ENCODE measurements at regions not wholly inside any gene's neighbourhood (a gene's known extent, or its start where the extent isn't known, plus 50 kb on each side); places are given as distances from the start of the nearest gene placed in this dataset.
"Not testable (repeated sequence)": the region's sequence is repeated elsewhere in the genome, so short reads cannot be mapped to it uniquely, and the experiment has no call there.

DNA sequence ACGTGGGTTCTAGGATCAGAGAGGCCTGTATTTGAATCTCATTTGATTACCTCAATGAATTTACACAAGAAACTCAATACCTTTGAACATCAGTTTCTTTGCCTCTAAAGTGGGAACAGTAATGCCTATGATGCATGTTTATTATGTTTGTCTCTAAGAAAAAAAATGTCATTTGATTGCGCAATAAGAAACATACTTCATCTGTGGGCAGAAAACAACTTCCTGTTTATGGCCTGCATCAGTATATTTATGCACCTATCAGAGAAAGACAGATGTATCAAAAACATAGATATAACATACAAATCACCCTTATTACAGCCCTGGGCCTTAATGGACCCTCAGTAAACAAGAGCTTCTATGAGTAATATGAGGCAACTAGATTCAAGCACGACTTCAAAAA lies 516.4 kb upstream of the ARID1B start:
- no peak for DNase-seq

DNA sequence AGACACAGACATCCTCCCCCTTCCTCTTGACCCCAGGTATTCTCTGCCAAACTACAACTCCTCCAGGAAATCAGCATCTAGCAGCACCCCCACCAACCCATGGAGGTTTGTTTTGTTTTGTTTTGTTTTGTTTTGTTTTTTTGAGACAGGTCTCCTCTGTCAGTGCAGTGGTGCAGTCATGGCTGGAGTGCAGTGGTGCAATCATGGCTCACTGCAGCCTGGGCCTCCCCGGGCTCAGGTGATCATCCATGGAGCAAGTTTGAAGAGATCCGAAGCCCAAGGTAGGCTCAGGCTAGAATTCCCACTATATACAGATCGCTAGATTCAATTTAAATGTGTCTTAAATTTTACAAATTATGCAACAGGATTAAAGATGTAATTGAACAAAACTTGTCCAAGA lies 518.2 kb upstream of the ARID1B start:
- no peak for DNase-seq

DNA sequence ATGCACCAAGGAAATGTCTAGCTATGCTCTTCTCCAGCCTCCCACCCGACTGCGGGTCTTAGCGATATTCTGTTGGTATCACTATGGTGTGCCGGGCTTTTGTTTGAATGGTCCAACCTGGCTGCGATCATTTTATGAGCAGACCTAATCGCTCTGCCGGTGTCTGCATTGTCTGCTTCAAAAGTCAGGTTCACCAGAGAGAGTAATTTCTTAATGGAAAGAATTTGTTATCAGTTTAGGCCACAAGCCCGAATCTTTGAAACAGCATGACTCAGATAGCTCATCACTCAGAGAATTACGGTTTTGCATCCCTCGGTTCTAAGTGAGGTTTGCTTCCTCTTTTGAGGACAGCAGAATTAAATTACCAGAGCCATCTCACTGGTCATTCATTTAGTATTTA lies 521.0 kb upstream of the ARID1B start:
- DNase-seq: no peak

DNA sequence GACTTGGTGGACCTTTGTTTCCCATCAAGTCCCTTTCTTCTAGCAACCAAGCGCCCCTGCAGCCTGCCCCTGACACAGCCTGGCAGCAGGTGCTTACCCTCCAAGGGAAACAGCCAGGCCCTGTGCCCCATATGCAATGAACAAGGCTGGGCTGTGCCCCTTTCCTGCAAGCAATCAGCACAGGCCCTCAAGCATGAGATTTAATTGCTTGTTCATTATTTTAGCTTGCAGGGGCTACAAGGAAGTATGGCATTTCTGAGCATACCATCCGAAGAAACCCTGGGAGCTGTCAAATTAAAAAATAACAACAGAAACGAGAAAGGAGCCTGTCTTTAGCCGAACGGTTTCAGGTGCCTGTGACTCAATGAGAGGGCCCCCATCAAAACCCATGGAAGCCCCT lies 522.9 kb upstream of the ARID1B start:
- DNase-seq: no peak

DNA sequence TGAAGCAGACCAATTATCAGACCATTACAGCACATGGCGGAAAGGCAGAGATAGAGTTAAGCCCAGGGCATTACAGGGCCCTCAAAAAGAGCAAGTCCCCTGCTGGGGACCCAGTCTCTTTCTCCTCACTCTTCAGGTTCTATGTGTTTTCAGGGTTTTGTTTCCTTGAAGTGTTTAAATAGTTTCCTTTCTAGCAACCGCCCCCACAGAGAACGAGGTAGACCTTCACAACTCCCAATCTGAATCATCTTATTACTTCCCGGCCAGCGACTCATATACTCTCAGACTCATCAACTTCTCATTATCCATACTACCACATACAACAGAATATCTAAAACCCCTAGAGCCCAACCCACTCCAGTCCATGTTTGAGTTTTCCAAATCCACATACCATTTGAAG lies 526.6 kb upstream of the ARID1B start:
- DNase-seq: peak; percentile 36

DNA sequence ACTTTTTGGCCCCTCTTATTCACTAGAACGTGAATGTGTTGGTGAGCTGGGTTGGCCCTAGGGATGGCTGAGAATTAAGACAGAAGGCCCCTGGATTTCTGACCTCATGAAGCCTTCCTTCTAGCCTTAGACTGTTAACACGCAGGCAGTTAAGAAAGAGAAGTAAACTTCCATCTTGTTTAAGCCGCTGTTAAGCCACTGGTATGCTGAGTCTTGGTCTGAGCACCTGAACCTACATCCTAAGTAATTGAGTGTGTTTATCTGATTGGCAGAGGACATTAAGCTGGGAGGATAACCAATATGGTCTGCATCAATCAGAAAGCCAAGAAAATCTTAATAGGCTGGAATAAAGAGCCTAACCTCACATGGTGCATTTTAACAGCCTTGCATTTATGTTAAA lies 535.0 kb upstream of the ARID1B start:
- no peak for DNase-seq

DNA sequence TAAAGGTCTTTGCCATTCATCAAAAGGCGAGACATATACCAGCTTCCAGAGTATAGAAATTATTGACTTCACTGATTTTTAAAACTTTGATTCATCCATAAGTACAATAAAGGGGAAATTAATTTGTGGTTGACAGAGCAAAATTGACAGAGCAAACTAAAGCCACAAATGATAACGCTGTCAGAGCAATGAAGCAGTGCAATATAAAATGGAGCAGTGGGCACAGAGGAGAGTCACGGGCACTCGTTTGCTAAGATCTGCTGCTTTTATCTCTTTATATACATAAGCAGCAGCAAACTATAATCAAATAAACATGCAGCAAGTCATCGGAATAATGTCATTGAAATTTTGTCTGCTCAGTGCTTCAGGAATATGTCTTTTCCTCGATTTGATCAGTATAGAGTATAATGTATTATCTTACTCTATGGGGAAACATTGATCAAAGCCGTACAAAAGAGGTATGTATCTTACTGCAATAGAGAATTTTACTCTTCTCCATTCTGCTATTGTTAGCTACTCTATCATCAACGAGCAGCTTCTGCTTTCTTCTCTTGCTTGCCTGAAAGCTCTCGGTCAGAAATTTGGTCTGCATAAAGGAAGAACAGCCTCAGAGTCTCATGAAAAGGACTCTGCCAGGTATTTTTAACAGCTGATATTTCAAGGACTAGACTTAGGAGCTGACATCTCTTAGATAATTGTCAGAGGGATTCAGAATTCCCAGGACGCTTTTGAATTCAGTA lies 546.0 kb upstream of the ARID1B start:
- DNase-seq: no peak

DNA sequence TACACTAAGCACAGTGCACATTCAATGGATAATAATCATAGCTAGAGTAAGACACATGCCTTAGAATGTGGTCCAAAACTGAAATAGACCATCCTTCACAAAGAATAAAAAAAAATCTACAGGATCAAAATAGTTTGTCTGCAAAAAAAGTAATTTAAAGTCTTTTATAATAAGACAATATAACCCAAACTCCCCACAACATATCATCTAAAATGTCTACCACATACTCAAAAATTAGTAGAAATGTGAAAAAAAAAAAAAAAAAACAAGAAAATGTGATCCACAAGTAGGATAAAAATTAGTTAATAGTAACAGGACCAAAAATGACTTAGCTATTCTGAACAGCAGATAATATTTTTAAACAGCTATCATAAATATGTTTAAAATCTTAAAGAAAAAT lies 557.2 kb upstream of the ARID1B start:
- no peak for DNase-seq

DNA sequence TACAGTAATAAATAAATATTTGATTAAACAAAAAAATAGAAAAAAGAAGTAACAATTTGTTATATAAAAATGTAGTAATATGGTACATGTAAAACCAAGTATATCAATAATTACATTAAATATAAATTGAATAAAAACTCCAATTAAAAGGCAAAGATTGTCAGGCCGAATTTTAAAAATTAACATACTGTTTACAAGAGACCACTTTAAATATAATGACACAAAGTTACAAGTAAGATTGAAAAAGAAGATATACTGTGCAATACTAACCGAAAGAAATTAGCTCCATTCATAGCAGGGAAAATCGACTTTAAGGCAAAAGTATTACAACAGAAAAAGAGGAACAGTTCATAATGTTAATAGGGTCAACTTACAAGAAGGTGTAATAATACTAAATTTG lies 571.5 kb upstream of the ARID1B start:
- DNase-seq: no peak

DNA sequence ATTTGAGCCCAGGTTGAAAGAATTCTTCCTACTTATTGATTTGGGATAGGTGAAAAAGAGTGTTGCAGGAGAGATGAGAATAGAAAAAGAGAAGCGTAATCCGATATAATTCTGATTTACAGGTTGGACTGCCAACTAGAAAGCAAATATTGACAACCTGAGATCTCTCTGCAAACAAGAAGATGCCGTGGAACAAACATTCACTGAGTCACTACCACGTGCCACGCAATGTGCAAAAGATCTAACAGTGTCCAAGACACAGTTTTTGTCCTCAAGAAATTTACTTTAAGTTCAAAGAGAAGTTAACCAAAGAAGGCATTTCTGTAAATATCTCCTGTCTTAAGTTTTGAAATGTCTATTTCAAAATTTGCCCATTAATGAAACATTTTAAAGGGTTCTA lies 578.0 kb upstream of the ARID1B start:
- no peak for DNase-seq

DNA sequence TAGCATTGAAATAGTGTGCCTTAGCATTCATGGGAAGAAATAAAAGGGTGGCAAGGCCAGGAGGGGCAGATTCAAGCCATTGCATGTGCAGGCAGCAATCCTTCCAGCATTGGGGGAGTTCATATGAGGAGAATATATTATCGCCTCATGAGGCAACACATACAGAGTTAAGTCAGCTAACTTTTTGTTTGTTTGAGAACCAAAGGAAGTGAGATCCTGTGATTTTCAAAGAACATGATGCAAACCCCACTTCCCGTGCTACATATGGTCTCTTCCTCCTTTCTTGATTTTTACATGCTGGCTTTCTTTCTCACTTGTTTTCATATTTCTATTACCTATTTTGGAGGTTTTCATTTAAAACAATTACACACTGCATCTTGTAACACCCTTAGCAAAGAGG lies 579.7 kb upstream of the ARID1B start:
- no peak for DNase-seq

DNA sequence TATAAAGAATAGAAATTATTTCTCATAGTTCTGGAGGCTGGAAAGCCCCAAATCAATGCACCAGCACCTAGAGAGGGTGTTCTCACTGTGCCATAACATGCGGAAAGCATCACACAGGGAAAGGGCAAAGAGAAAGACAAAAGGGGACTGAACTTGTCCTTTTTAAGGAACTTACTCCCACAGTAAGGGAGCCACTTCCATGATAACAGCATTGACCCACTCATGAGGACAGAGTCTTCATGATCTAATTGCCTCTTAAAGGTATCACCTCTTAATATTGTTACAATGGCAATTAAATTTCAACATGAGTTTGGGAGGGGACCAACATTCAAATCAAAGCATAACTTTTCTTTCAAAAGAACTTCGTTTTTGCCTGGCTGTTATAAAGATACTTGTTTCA lies 582.2 kb upstream of the ARID1B start:
- DNase-seq: no peak

DNA sequence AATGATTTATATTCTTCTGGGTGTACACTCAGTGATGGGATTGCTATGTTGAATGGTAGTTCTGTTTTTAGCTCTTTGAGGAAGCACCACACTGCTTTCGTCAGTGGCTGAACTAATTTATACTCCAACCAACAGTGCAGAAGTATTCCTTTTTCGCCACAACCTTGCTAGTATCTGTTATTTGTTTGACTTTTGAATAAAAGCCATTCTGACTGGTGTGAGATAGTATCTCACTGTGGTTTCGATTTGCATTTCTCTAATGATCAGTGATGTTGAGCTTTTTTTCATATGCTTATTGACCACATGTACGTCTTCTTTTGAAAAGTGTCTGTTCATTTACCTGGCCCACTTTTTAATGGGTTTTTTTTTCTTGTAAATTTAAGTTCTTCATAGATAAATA lies 583.8 kb upstream of the ARID1B start:
- no peak for DNase-seq

DNA sequence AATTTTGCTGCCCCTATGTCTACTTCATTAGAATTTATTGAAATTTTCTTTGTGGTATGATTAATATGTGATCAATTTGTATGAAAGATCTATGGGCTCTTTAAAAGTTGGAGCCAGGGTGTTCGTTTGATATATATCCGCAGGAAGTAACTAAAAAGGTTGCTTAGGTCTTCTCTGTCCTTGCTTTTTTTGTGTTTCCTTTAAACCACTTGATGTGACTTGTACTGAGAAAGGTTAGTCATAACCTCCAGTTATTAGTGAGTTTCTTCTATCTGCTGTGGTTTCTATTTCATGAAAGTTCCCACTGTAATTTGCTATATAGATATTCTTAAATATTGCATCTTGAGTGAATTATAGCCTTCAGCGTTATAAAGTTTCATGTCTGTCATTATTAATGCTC lies 585.3 kb upstream of the ARID1B start:
- no peak for DNase-seq

DNA sequence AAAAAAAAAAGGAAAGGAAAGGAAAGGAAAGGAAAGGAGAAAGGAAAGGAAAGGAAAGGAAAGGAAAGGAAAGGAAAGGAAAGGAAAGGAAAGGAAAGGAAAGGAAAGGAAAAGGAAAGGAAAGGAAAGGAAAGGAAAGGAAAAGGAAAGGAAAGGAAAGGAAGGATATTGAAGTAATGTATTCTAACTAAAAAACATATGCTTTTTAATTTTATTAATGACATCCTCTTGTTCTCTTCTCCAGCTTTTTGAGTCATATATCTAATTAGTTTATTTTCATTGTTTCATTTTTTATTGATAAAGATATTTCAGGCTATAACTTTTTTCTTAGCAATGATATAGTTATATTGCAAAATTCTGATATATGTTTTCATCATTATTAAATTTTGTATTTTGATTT lies 585.8 kb upstream of the ARID1B start:
- not testable (repeated sequence) for DNase-seq

DNA sequence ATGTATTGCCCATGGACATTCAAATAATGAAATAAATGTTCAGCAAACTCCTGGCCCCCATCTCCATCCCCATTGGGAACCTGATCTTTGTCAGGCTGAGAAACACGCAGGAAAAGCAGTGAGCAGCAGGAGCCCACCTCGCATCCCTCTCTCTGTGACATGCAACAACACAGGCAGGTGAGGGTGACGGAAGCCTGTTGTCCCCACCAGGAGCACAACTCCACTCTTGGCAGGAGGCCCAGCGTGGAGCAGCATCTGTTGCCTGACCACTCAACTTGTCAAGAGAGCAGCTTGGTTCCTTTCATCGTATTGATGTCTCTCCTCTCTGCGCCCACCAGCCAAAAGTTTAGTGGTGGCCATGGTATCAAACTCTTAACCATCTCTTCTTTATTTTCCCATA lies 586.9 kb upstream of the ARID1B start:
- DNase-seq: no peak

DNA sequence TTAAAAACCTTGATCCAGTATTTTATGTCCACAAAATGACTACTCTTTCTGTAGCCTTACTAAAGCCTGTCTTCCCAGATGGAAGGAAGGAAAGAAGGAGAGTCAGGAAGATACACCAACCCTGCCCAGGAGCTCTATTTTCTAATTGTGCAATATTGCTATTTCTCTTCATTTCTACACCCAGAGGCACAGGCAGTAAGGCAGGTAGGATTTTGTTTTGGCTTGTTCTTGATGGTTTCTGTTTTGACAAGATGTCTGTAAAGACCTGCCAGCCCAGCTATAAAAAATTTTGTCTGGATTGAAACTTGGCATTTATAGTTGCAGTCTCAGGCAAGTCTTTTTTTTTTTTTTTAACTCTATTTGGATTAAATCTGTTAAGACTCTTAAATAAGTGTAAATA lies 587.5 kb upstream of the ARID1B start:
- no peak for DNase-seq

DNA sequence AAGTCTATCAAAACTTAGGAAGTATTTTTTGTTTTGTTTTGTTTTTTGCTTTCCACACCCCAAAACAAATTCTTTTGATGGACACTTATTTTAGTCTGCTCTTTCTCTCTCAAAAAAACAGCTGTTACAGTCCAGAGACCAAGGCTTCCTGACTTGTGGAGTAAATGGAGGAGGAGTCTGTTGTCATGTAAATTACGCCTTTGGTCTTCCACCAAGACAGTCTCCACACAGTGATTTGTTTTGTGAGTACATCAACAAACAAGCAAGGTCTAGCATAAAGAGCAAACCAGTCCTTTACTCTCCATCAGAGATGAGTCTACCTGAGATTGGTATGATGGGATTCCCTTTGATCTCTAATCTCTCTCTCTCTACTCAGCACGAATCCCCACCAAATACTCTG lies 588.0 kb upstream of the ARID1B start:
- no peak for DNase-seq

DNA sequence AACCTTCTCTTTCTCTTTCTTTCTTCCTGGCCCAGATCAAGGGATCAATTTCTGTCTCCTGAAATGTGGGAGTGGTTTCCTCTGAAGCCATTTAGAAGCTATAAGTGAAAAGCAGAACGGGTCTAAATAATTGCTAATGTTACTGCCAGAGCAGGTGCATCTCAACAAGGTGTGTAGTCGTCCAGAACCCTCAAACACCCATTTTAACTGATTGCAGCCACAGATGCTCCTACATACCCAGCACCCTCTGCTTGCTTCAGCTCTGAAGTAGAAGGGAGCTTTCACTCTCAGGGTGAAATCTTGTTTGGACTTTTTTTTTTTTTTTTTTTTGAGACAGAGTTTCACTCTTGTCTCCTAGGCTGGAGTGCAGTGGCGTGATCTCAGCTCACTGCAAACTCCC lies 592.1 kb upstream of the ARID1B start:
- no peak for DNase-seq

DNA sequence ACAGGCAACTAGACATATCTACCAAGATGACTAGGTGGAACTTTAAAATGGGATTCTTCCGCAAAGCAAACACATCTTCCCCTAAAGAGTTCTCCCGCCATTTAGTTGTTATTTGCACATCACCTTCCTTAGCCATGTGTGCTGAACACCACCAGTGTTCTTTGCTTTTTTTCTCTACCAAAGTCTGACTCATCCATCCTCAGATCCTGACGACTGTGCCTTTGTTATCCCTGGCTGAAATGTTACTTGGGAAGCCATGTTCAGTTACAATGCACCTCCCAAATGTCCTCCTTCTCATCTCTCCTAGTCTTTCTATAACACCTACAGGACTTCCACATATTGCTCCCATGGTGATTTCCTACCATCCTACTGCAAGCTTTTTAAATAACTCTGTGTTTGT lies 593.5 kb upstream of the ARID1B start:
- DNase-seq: no peak

DNA sequence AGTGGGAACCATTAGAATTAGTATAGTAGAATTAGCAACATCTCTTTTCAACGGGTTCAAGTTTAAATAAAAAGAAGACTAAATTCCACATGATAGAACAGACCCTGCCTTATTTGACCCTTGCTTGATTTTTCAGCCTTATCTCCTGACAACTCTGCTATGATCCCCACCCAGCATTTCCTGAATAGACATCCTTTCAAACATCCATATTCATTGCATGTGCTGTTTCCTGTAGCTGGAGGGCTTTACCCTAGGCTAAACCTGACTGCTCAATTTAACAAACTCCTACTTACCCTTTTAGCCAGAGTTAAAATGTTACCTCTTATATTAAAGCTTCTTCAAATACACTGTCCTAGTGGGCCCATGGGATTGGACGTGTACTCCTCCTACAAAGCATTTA lies 594.8 kb upstream of the ARID1B start:
- DNase-seq: no peak

DNA sequence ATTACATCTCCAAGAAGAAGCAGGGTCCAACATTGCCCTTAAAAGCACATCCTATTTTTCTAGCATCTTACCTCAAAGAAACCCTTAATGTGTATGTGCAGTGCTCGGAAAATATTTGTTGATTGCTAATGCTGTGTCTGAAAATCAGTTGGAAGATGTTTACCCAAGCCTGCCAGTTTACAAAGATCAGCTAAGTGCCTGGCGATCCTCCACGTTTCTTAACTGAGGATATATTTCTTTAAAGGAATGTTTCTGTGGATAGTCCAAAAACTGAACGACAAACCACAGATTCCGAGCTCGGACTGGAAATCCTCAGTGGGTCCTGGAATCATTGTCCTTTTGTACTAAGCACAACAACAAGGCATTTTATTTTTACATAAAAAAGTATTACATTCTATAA lies 595.7 kb upstream of the ARID1B start:
- no peak for DNase-seq

DNA sequence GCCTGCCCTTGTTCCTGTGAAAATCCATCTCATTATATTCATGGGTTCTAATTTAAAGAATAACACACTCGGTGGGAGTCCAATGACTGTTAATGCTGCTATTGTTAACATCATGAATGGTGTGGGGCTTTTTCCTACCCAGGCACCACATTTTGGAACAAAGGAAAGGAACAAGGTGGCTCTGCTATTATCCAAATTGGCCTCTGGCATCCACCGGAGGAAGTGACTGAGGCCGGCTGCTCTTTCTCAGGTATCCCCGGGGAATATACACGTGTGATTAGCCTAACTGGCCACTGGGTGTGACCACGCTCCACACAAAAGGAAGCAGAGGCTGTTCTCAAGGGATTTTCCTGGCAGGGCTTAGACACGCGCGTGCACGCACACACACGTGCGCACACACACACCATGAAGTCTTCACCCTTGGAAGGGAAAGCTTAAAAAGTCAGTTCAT lies 601.2 kb upstream of the ARID1B start:
- DNase-seq: no peak

DNA sequence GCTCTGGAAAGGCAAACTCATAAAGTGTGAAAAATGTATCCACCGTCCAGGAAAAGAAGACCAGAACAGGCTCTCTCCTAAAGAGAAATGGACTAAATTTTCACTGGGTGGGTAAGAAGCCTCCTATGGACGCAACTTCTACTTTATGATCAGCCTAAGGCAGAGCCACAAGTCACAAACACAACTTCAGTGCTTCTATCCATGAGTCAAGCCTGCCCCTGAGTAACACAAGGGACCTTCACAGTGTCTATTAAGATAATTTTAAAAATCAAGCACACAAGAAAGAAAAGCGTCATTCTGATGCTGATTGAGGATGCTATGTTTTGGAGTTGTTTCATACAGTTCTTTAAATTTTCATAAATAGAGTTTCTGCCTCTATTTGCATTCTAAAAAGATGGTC lies 601.7 kb upstream of the ARID1B start:
- no peak for DNase-seq

DNA sequence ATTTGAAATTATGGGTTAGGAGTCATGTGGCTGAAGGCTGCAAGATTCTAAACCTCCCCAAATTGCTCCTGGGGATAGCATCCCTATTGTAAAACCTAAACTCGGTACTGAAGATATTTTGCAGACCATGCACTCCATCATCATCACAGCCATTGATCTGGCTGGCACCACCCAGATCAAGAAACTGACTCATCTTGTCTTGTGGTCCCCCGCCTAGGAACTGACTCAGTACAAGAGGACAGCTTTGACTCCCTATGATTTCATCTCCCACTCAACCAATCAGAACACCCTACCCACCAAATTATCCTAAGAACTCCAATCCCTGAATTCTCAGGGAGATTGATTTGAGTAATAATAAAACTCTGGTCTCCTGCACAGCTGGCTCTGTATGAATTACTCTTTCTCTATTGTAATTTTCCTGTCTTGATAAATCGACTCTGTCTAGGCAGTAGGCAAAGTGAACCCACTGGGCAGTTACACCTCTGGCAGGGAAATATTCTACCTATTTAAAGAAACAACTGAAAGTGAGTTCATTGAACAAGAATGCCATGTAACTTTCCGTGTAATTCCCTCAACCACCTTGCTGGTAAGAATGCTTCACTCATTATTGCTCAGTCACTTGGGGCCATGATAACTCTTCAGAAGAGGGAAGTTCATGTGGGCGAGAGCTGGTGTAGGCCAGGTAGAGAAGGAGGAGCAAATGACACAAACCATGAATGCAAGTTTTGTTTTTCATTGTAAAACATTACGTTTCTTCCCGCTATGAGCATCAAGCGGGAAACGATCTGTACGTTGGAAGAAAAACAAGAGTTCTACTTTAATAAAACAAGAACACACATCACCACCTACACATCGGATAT lies 602.9 kb upstream of the ARID1B start:
- peak; percentile 16 for DNase-seq
